Calu3 (cell line): ENCODE measurements at regions not wholly inside any gene's neighbourhood (a gene's known extent, or its start where the extent isn't known, plus 50 kb on each side); places are given as distances from the start of the nearest gene placed in this dataset.

ENCODE experiments used
- BruUV-seq: library from RNA; stranded (reverse); fragments of 400-500 nt; replicated peaks from 2 replicates; lab custom pipeline; 2021; lab: Mats Ljungman, UMichigan
- CTCF ChIA-PET: fragments of 300-600 bp; sonication (Branson Sonifier 250); formaldehyde crosslinking; loops from one replicate; lab custom pipeline; 2022; ENCODE audit warnings: antibody characterized with exemption; lab: Charles Lee
- DNase-seq: peaks from one replicate; pipeline ENCODE4 v3.0.0; 2022
- H3K27ac Mint-ChIP-seq: one replicate; pipeline ENCODE4 v1.8.0; 2022; ENCODE audit warnings: mixed read lengths; ENCODE audit not compliant: unreplicated experiment
- H3K27me3 Mint-ChIP-seq: one replicate; pipeline ENCODE4 v1.8.0; 2022; ENCODE audit warnings: mixed read lengths; ENCODE audit not compliant: unreplicated experiment
- H3K36me3 Mint-ChIP-seq: one replicate; pipeline ENCODE4 v1.8.0; 2022; ENCODE audit warnings: mild to moderate bottlenecking, moderate library complexity, mixed read lengths; ENCODE audit not compliant: insufficient read depth, unreplicated experiment
- H3K4me1 Mint-ChIP-seq: one replicate; pipeline ENCODE4 v1.8.0; 2022; ENCODE audit warnings: mild to moderate bottlenecking, low read depth, mixed read lengths; ENCODE audit not compliant: unreplicated experiment
- H3K4me3 Mint-ChIP-seq: one replicate; pipeline ENCODE4 v1.8.0; 2022; ENCODE audit warnings: mild to moderate bottlenecking, low read depth, moderate library complexity, mixed read lengths; ENCODE audit not compliant: unreplicated experiment
- H3K9me3 Mint-ChIP-seq: one replicate; pipeline ENCODE4 v1.8.0; 2022; ENCODE audit warnings: low read depth, mixed read lengths; ENCODE audit not compliant: unreplicated experiment
- intact Hi-C: fragments of 100-400 bp; cut with micrococcal nuclease; formaldehyde crosslinking; loops from one replicate; pipeline ENCODE4 v1.10.0; 2022; ENCODE audit not compliant: unreplicated experiment
- TF ChIP-seq, protein P1 (sequence below): fragments of 200-600 bp; IDR thresholded peaks from one replicate; pipeline ENCODE4 v1.8.0; 2022; ENCODE audit warnings: antibody characterized with exemption; ENCODE audit not compliant: unreplicated experiment

DNA sequence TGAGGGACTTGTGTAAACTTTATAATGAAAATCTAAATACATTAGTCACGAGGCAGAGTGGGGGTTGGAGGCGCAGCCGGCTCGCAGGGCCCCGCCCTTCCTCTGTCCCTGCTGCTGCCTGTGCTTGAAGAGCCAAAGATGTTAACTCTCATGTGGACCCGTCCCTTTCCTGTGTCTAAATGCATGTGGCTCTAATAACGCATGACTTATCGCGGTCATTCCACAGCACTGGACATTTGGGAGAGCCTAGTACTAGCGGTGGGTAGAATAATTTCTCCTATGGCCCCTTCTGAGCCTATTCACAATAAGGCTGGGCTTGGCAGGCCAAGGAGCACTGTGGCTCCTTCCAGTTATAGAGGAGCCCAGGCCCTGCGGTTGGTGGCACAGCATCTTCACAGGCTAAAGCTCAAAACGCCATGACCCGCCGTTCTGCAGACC is 82.3 kb upstream of the SIMC1 start:
- DNase-seq, result no peak
- Mint-ChIP-seq H3K36me3 (no peaks in the 10 kb centered on the region), H3K4me3 (no peak overlapping the region), H3K27ac (no peak overlapping the region), H3K4me1 (no peaks in the 10 kb centered on the region), H3K9me3 (no peaks in the 10 kb centered on the region), H3K27me3 (peaks cover 86% of the 10 kb centered on the region)
- BruUV-seq, result no TSS peak
- CTCF ChIA-PET, result no interaction called here
- TF ChIP-seq, protein P1, sequence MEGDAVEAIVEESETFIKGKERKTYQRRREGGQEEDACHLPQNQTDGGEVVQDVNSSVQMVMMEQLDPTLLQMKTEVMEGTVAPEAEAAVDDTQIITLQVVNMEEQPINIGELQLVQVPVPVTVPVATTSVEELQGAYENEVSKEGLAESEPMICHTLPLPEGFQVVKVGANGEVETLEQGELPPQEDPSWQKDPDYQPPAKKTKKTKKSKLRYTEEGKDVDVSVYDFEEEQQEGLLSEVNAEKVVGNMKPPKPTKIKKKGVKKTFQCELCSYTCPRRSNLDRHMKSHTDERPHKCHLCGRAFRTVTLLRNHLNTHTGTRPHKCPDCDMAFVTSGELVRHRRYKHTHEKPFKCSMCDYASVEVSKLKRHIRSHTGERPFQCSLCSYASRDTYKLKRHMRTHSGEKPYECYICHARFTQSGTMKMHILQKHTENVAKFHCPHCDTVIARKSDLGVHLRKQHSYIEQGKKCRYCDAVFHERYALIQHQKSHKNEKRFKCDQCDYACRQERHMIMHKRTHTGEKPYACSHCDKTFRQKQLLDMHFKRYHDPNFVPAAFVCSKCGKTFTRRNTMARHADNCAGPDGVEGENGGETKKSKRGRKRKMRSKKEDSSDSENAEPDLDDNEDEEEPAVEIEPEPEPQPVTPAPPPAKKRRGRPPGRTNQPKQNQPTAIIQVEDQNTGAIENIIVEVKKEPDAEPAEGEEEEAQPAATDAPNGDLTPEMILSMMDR, result no peak
- intact Hi-C loops, result no loop called here

DNA sequence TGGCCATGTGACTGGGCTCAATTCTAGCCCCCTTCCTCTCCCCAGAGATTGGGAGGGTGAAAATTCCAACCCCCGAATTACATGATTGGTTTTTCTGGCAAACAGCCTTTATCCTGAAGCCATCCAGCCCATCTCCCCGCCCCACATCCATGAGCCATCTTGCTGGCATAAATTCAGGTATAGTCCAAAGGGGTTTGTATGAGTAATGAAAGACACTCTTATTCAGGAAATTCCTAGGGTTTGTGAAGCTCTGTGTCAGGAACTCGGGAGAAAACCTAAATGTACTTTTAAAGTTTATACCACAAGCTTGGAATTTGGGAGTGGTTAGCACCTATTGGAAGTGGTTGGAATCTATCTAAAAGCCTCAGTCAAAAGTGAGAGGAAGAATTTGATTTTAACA is 80.6 kb upstream of the SIMC1 start:
- Mint-ChIP-seq H3K27ac (no peak overlapping the region), H3K27me3 (peaks cover 92% of the 10 kb centered on the region), H3K36me3 (no peaks in the 10 kb centered on the region), H3K9me3 (no peaks in the 10 kb centered on the region), H3K4me3 (no peak overlapping the region), H3K4me1 (no peaks in the 10 kb centered on the region)
- BruUV-seq, result no TSS peak
- intact Hi-C loops, result no loop called here
- TF ChIP-seq, protein P1, result no peak
- no peak for DNase-seq
- CTCF ChIA-PET, result no interaction called here

DNA sequence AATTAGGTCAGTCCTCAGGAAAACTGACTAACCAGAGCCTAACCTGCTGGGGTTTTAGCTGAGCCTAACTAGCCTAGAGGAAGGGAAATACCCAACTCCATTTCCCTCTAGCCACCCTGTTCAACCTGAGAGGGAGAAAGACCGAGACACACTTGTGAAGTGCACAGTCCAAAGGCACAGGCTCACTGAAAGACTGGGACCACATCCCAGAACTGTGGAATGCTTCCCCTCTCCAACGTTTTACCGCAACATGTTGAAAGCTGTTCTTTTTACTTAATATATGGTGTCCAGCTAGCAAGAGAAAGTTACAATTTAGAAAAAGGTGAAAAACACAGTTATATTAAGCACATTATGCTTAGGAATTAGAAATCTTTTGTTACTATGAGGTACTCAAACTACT is 76.8 kb upstream of the SIMC1 start:
- CTCF ChIA-PET, result no interaction called here
- H3K36me3 Mint-ChIP-seq, result no peaks in the 10 kb centered on the region
- intact Hi-C loops, result no loop called here
- no peaks in the 10 kb centered on the region for H3K9me3 Mint-ChIP-seq
- TF ChIP-seq, protein P1, result no peak
- no peak overlapping the region for H3K4me3 Mint-ChIP-seq
- H3K4me1 Mint-ChIP-seq, result no peaks in the 10 kb centered on the region
- DNase-seq, result no peak
- H3K27ac Mint-ChIP-seq, result no peak overlapping the region
- no TSS peak for BruUV-seq
- H3K27me3 Mint-ChIP-seq, result peaks cover 84% of the 10 kb centered on the region

DNA sequence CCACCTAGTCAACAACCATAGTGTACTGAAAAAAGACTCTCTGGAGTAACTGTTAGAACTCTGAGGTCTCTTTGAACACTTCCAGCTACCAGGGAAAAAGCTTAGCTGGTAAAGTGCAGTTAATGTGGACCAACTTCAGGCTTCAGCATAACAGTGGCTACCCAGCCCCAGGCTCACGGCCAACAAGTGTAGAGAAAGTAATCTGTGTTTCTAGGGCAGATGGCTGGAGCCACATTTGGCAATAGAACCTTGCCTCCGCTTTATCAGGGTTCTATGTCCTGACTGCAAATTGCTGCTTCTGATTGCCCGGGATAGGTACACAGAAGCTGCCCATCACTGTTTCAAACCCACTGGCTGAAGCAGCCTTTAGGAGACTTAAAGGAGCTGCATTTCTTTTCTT is 76.0 kb upstream of the SIMC1 start:
- CTCF ChIA-PET, result interaction anchor here (0.6 to 1.2 kb wide), 2 partner anchors 13 to 71 kb away, joined by 3 to 5 read pairs; no protein-coding TSS in a partner anchor
- Mint-ChIP-seq H3K27ac (no peak overlapping the region), H3K4me3 (no peak overlapping the region), H3K27me3 (peaks cover 76% of the 10 kb centered on the region), H3K9me3 (no peaks in the 10 kb centered on the region), H3K4me1 (no peaks in the 10 kb centered on the region), H3K36me3 (no peaks in the 10 kb centered on the region)
- TF ChIP-seq, protein P1, result no peak
- DNase-seq, result no peak
- BruUV-seq, result no TSS peak
- intact Hi-C loops, result no loop called here
